HepG2 (cell line): ENCODE measurements at regions not wholly inside any gene's neighbourhood (a gene's known extent, or its start where the extent isn't known, plus 50 kb on each side); places are given as distances from the start of the nearest gene placed in this dataset.

ENCODE experiments used
- ATAC-seq: fragments of 200-7000 bp; cut with Tn5 transposase; 3 replicates; pipeline ENCODE4 v1.9.1; 2020; ENCODE audit warnings: mild to moderate bottlenecking, moderate library complexity
- BruUV-seq: library from RNA; stranded (reverse); fragments of 400-500 nt; replicated peaks from 2 replicates; lab custom pipeline; 2021; lab: Mats Ljungman, UMichigan
- CTCF ChIA-PET: fragments of 300-600 bp; formaldehyde crosslinking; extraction: SDS; loops from one replicate; lab custom pipeline; 2021; ENCODE audit warnings: low total read pairs, inconsistent platforms, low intra/inter-chr PET ratio; lab: Yijun Ruan, JAX
- POLR2A ChIA-PET: fragments of 350-600 bp; sonication (Branson Sonifier 250); formaldehyde crosslinking; loops from one replicate; lab custom pipeline; 2020; ENCODE audit warnings: antibody characterized with exemption, inconsistent platforms; lab: Yijun Ruan, JAX
- DNase-seq: peaks from one replicate; pipeline ENCODE4 v3.0.0-alpha.2; 2015; ENCODE audit warnings: low spot score
- FAIRE-seq: peaks from 3 replicates; lab custom pipeline; 2011; peaks lifted over from hg19 to GRCh38; lab: Jason Lieb, UNC
- H2AFZ ChIP-seq: one replicate; pipeline ENCODE4 v1.6.1; 2011; ENCODE audit warnings: low read length, inconsistent platforms
- H3K27ac ChIP-seq: fragments of 300-600 bp; 3 replicates; pipeline ENCODE4 v1.8.0; 2011; ENCODE audit warnings: mixed run types, mild to moderate bottlenecking, mixed read lengths, low read length, inconsistent platforms; ENCODE audit not compliant: insufficient read depth; ENCODE audit errors: extremely low read length
- H3K27me3 ChIP-seq, 2 experiments: fragments of 200-600 bp in 1 of 2; 2 replicates in 1 of 2; 3 replicates in 1 of 2; pipeline versions ENCODE4 v1.6.0 to v1.8.0; 2011; ENCODE audit warnings: low read length in 2 of 2, mild to moderate bottlenecking in 2 of 2, moderate library complexity in 2 of 2, inconsistent platforms in 1 of 2; ENCODE audit not compliant: insufficient read depth in 2 of 2, control insufficient read depth in 1 of 2
- H3K36me3 ChIP-seq, 2 experiments: fragments of 200-600 bp in 1 of 2; replicated peaks in 1 of 2; 2 replicates in 1 of 2; 3 replicates in 1 of 2; pipeline versions ENCODE4 v1.5.1 to v1.8.0; 2011; ENCODE audit warnings: low read length in 2 of 2, inconsistent platforms in 1 of 2; ENCODE audit not compliant: insufficient read depth in 2 of 2, control insufficient read depth in 1 of 2
- H3K4me1 ChIP-seq: 2 replicates; pipeline ENCODE4 v1.5.1; 2012; ENCODE audit warnings: low read length, inconsistent platforms; ENCODE audit not compliant: insufficient read depth
- H3K4me2 ChIP-seq: 2 replicates; pipeline ENCODE4 v1.6.0; 2011; ENCODE audit warnings: low read depth, low read length, inconsistent platforms
- H3K4me3 ChIP-seq, 3 experiments: fragments of 200-600 bp in 1 of 3; sonication (generic), shearing (Covaris generic) in 1 of 3; replicated peaks in 1 of 3; 2 replicates each; pipeline ENCODE4 v1.5.1; 2011 to 2016; ENCODE audit warnings: low read length in 3 of 3, inconsistent platforms in 2 of 3, low read depth in 2 of 3, mild to moderate bottlenecking in 2 of 3, control low read depth in 1 of 3, mixed read lengths in 1 of 3; ENCODE audit not compliant: insufficient read depth in 1 of 3
- H3K79me2 ChIP-seq: one replicate; pipeline ENCODE4 v1.6.1; 2011; ENCODE audit warnings: low read length, inconsistent platforms; ENCODE audit not compliant: insufficient read depth
- H3K9ac ChIP-seq: 2 replicates; pipeline ENCODE4 v1.6.0; 2011; ENCODE audit warnings: mild to moderate bottlenecking, low read depth, low read length, inconsistent platforms; ENCODE audit not compliant: insufficient read depth
- H3K9me3 ChIP-seq: 2 replicates; pipeline ENCODE4 v1.5.1; 2012; ENCODE audit warnings: mild to moderate bottlenecking, low read length
- H4K20me1 ChIP-seq: 2 replicates; pipeline ENCODE4 v1.6.0; 2011; ENCODE audit warnings: inconsistent platforms, mild to moderate bottlenecking, low read length, moderate library complexity; ENCODE audit not compliant: insufficient read depth
- DBP ChIP-seq: sonication (generic); formaldehyde crosslinking; IDR thresholded peaks from 2 replicates; pipeline ENCODE4 v1.4.0; 2020; ENCODE audit warnings: missing genetic modification reagents; ENCODE audit errors: not compliant biosample characterization
- DDIT3 ChIP-seq: sonication (generic); formaldehyde crosslinking; IDR thresholded peaks from 2 replicates; pipeline ENCODE4 v1.4.0; 2020; ENCODE audit warnings: mild to moderate bottlenecking, missing genetic modification reagents
- FOXJ3 ChIP-seq: sonication (generic); formaldehyde crosslinking; IDR thresholded peaks from 2 replicates; pipeline ENCODE4 v1.4.0; 2020; ENCODE audit warnings: missing genetic modification reagents, mild to moderate bottlenecking, borderline replicate concordance
- MTF2 ChIP-seq: sonication (generic); formaldehyde crosslinking; IDR thresholded peaks from 2 replicates; pipeline ENCODE4 v1.5.0; 2020; ENCODE audit warnings: missing genetic modification reagents, borderline replicate concordance
- MXD1 ChIP-seq: sonication (generic); formaldehyde crosslinking; IDR thresholded peaks from 2 replicates; pipeline ENCODE4 v1.4.0; 2020; ENCODE audit warnings: mild to moderate bottlenecking, missing genetic modification reagents
- SRSF1 ChIP-seq: fragments of 200-400 bp; formaldehyde crosslinking; optimal IDR thresholded peaks from 2 replicates; pipeline ENCODE3; 2017; ENCODE audit warnings: mild to moderate bottlenecking, low read depth, low read length, moderate library complexity
- TIGD3 ChIP-seq: sonication (generic); formaldehyde crosslinking; IDR thresholded peaks from 2 replicates; pipeline ENCODE4 v1.5.1; 2020; ENCODE audit warnings: mild to moderate bottlenecking, missing genetic modification reagents, borderline replicate concordance
- TRAFD1 ChIP-seq: sonication (generic); formaldehyde crosslinking; IDR thresholded peaks from 2 replicates; pipeline ENCODE4 v1.5.1; 2020; ENCODE audit warnings: missing genetic modification reagents, mild to moderate bottlenecking, borderline replicate concordance
- XBP1 ChIP-seq: sonication (generic); formaldehyde crosslinking; IDR thresholded peaks from 2 replicates; pipeline ENCODE4 v1.5.0; 2020; ENCODE audit warnings: missing genetic modification reagents
- ZKSCAN1 ChIP-seq: fragments of 150-350 bp; IDR thresholded peaks from 2 replicates; pipeline ENCODE4 v1.6.1; 2014; ENCODE audit warnings: low read length
- ZNF282 ChIP-seq: fragments of 450-650 bp; IDR thresholded peaks from 2 replicates; pipeline ENCODE4 v1.6.1; 2018; ENCODE audit not compliant: partially characterized antibody
- ZNF770 ChIP-seq: sonication (generic); formaldehyde crosslinking; IDR thresholded peaks from 2 replicates; pipeline ENCODE4 v1.5.0; 2020; ENCODE audit warnings: mild to moderate bottlenecking, missing genetic modification reagents
- WGBS: methylation state at CpG from one replicate; pipeline ENCODE4 v1.1.6; 2017; ENCODE audit warnings: low lambda C conversion rate; 5-methylcytosine and 5-hydroxymethylcytosine counted together
- in situ Hi-C: cut with HindIII; loops from 2 replicates; pipeline ENCODE4 v1.10.0; 2017; ENCODE audit warnings: low pct_unique_long_range_greater_than_20kb; ENCODE audit not compliant: extremely low pct_ligation_motif_present
- intact Hi-C: fragments of 100-400 bp; cut with micrococcal nuclease; formaldehyde crosslinking; loops from one replicate; pipeline ENCODE4 v1.10.0; 2022; ENCODE audit not compliant: unreplicated experiment

- intact Hi-C loops = no loop called here
- H2AFZ ChIP-seq = no peak overlapping the region
- H3K4me3 ChIP-seq = no peak overlapping the region
- FAIRE-seq (no peak), DNase-seq (no peak), ATAC-seq (no peak)
- WGBS = 7% methylated on average over 3 of the region's 3 CpGs
- H3K4me2 ChIP-seq = no peak overlapping the region
- in situ Hi-C loops = no loop called here
- no peak overlapping the region for H3K9ac ChIP-seq
- ChIA-PET POLR2A (no interaction called here), CTCF (no interaction called here)
- TF ChIP-seq DDIT3 (CRISPR knock-in tag) = no peak
- H4K20me1 ChIP-seq = no peaks in the 10 kb centered on the region
- H3K36me3 ChIP-seq = no peaks in the 10 kb centered on the region
- peaks cover 93% of the 10 kb centered on the region for H3K9me3 ChIP-seq
- H3K27me3 ChIP-seq = no peaks in the 10 kb centered on the region
- no TSS peak for BruUV-seq
- no peaks in the 10 kb centered on the region for H3K4me1 ChIP-seq
- H3K79me2 ChIP-seq = no peaks in the 10 kb centered on the region
- H3K27ac ChIP-seq = no peak overlapping the region
Observed at GRCh38 chr18:44374966-44375365, 305.7 kb upstream of the SETBP1 start.

- no peak overlapping the region for H3K4me3 ChIP-seq
- DNase-seq (no peak), FAIRE-seq (no peak), ATAC-seq (no peak)
- no peaks in the 10 kb centered on the region for H3K79me2 ChIP-seq
- no peak overlapping the region for H2AFZ ChIP-seq
- H3K27me3 ChIP-seq = no peaks in the 10 kb centered on the region
- no peaks in the 10 kb centered on the region for H4K20me1 ChIP-seq
- H3K9ac ChIP-seq = no peak overlapping the region
- 10% methylated on average over 5 of the region's 5 CpGs for WGBS
- BruUV-seq = no TSS peak
- POLR2A ChIA-PET = no interaction called here
- in situ Hi-C loops = no loop called here
- no peak overlapping the region for H3K27ac ChIP-seq
- H3K36me3 ChIP-seq = no peaks in the 10 kb centered on the region
- H3K4me1 ChIP-seq = no peaks in the 10 kb centered on the region
- CTCF ChIA-PET = no interaction called here
- intact Hi-C loops = no loop called here
- no peak overlapping the region for H3K4me2 ChIP-seq
- H3K9me3 ChIP-seq = peaks cover 93% of the 10 kb centered on the region
- TF ChIP-seq ZNF282 (no peak), FOXJ3 (CRISPR knock-in tag) (no peak), MTF2 (CRISPR knock-in tag) (no peak), TIGD3 (CRISPR knock-in tag) (no peak), XBP1 (CRISPR knock-in tag) (no peak), ZNF770 (no peak), TRAFD1 (CRISPR knock-in tag) (no peak), MXD1 (no peak), SRSF1 (no peak), DBP (CRISPR knock-in tag) (no peak), ZKSCAN1 (no peak)
Observed at GRCh38 chr18:44386401-44386800, 294.3 kb upstream of the SETBP1 start.
